ENCODE measurements at regions not wholly inside any gene's neighbourhood (a gene's known extent, or its start where the extent isn't known, plus 50 kb on each side); places are given as distances from the start of the nearest gene placed in this dataset.

GRCh38 chr3:158918451-158918850, 116.6 kb downstream of the MFSD1 start:
- DNase-seq, result no peak
- ChIA-PET POLR2A (no interaction called here), CTCF (interaction anchor here (0.6 to 8.0 kb wide), 30 partner anchors 9 to 1479 kb away, joined by 3 to 108 read pairs (median 4); partner anchors contain the start of gene MFSD1)
- no peak overlapping the region; a peak in 1 of 4 replicates for H3K27ac ChIP-seq (ENCODE audit: low read depth in 2 of 2, low read length in 1 of 2)
- no peak overlapping the region for H3K9ac ChIP-seq
- no peaks in the 10 kb centered on the region for H3F3A ChIP-seq (replicated peaks; ENCODE audit: insufficient read depth)
- H3K36me3 ChIP-seq (replicated peaks in 1 of 2; ENCODE audit: control insufficient read depth in 1 of 2, insufficient read depth in 2 of 2, low read length in 1 of 2), result no peaks in the 10 kb centered on the region
- no peak for TF ChIP-seq POLR2AphosphoS5 (IDR thresholded peaks at IDR 0.05; ENCODE audit: low read depth, low read length)
- no peak for TF ChIP-seq PBX3 (IDR thresholded peaks at IDR 0.05)
- no peak for TF ChIP-seq REST (IDR thresholded peaks at IDR 0.05; ENCODE audit: low read depth, low read length)
- TF ChIP-seq RCOR1 (IDR thresholded peaks at IDR 0.05; ENCODE audit: low read length), result no peak
- TF ChIP-seq IRF3 (IDR thresholded peaks at IDR 0.05; ENCODE audit: low read depth, low read length), result no peak
- no peak for TF ChIP-seq NRF1 (IDR thresholded peaks at IDR 0.05; ENCODE audit: low read depth, low read length)
- TF ChIP-seq MXI1 (IDR thresholded peaks at IDR 0.05; ENCODE audit: low read depth, low read length), result no peak
- no peak for TF ChIP-seq EP300 (IDR thresholded peaks at IDR 0.05; ENCODE audit: borderline replicate concordance in 1 of 2, low read depth in 1 of 2, low read length in 1 of 2)
- no peak for TF ChIP-seq FOSL2 (IDR thresholded peaks at IDR 0.05; ENCODE audit: borderline replicate concordance, low read depth)
- no peak for TF ChIP-seq FOXM1 (IDR thresholded peaks at IDR 0.05; ENCODE audit: low read depth)
- no peak for TF ChIP-seq TCF12 (IDR thresholded peaks at IDR 0.05)
- no peak for TF ChIP-seq TAF1 (IDR thresholded peaks at IDR 0.05; ENCODE audit: borderline replicate concordance, low read depth, low read length)
- no peak overlapping the region for H3K4me3 ChIP-seq (ENCODE audit: low read depth in 2 of 2, low read length in 1 of 2)
- no peaks in the 10 kb centered on the region for H3K9me3 ChIP-seq
- no peaks in the 10 kb centered on the region for H3K27me3 ChIP-seq (ENCODE audit: insufficient read depth)
- H3K9me2 ChIP-seq, result no peaks in the 10 kb centered on the region
- no peaks in the 10 kb centered on the region for H4K20me1 ChIP-seq (ENCODE audit: insufficient read depth)
- WGBS (ENCODE audit: low lambda C conversion rate), result 97% methylated on average over 2 of the region's 2 CpGs
- H2AFZ ChIP-seq (ENCODE audit: low read depth), result no peak overlapping the region; the same call in 1 of the 2 replicates
- peaks cover 0 to 10% of the 10 kb centered on the region in 2 experiments; a peak in 2 of 4 replicates for H3K4me1 ChIP-seq (ENCODE audit: control insufficient read depth in 1 of 2, insufficient read depth in 2 of 2, low read depth in 1 of 2, low read length in 1 of 2)
- no peak overlapping the region for H3K4me2 ChIP-seq
- H3K79me2 ChIP-seq (ENCODE audit: insufficient read depth), result no peaks in the 10 kb centered on the region

GRCh38 chr3:158920371-158920770, 118.5 kb downstream of the MFSD1 start:
- Histone ChIP-seq H4K20me1 (ENCODE audit: insufficient read depth) (no peaks in the 10 kb centered on the region), H3K9me3 (no peaks in the 10 kb centered on the region), H3K27me3 (ENCODE audit: insufficient read depth) (no peaks in the 10 kb centered on the region), H3K27ac (ENCODE audit: low read depth in 2 of 2, low read length in 1 of 2) (no peak overlapping the region), H3K79me2 (ENCODE audit: insufficient read depth) (no peaks in the 10 kb centered on the region), H3F3A (replicated peaks; ENCODE audit: insufficient read depth) (no peaks in the 10 kb centered on the region), H2AFZ (ENCODE audit: low read depth) (no peak overlapping the region), H3K4me3 (ENCODE audit: low read depth in 2 of 2, low read length in 1 of 2) (no peak overlapping the region), H3K9me2 (no peaks in the 10 kb centered on the region), H3K4me1 (ENCODE audit: control insufficient read depth in 1 of 2, insufficient read depth in 2 of 2, low read depth in 1 of 2, low read length in 1 of 2) (peaks cover 0 to 10% of the 10 kb centered on the region in 2 experiments; a peak in 2 of 4 replicates), H3K9ac (no peak overlapping the region), H3K36me3 (replicated peaks in 1 of 2; ENCODE audit: control insufficient read depth in 1 of 2, insufficient read depth in 2 of 2, low read length in 1 of 2) (no peaks in the 10 kb centered on the region), H3K4me2 (no peak overlapping the region)
- ChIA-PET POLR2A (no interaction called here), CTCF (interaction anchor here (0.9 to 8.0 kb wide), 4 partner anchors 9 to 339 kb away, joined by 3 to 108 read pairs (median 5); no protein-coding TSS in a partner anchor)
- no peak for DNase-seq
- TF ChIP-seq ZBTB33 (IDR thresholded peaks at IDR 0.05; ENCODE audit: borderline replicate concordance, low read depth), result no peak
- TF ChIP-seq SIN3A (IDR thresholded peaks at IDR 0.05; ENCODE audit: borderline replicate concordance, low read depth, low read length), result no peak
- no peak for TF ChIP-seq GATA2 (CRISPR knock-in tag; IDR thresholded peaks at IDR 0.05)
- no peak for TF ChIP-seq TEAD4 (IDR thresholded peaks at IDR 0.05; ENCODE audit: borderline replicate concordance, insufficient read depth)
- no peak for TF ChIP-seq NRF1 (IDR thresholded peaks at IDR 0.05; ENCODE audit: low read depth, low read length)
- no peak for TF ChIP-seq GABPA (IDR thresholded peaks at IDR 0.05; ENCODE audit: low read depth)
- TF ChIP-seq RCOR1 (IDR thresholded peaks at IDR 0.05; ENCODE audit: low read length), result no peak
- no peak for TF ChIP-seq RXRA (IDR thresholded peaks at IDR 0.05; ENCODE audit: borderline replicate concordance, low read depth)
- no peak for TF ChIP-seq FOXM1 (IDR thresholded peaks at IDR 0.05; ENCODE audit: low read depth)
- no peak for TF ChIP-seq POLR2AphosphoS5 (IDR thresholded peaks at IDR 0.05; ENCODE audit: low read depth, low read length)
- TF ChIP-seq FOSL2 (IDR thresholded peaks at IDR 0.05; ENCODE audit: borderline replicate concordance, low read depth), result no peak
- TF ChIP-seq SMC3 (IDR thresholded peaks at IDR 0.05; ENCODE audit: low read depth, low read length), result no peak
